ENCODE measurements at regions not wholly inside any gene's neighbourhood (a gene's known extent, or its start where the extent isn't known, plus 50 kb on each side); places are given as distances from the start of the nearest gene placed in this dataset.

GRCh38 chr18:68533641-68534040 lies 181.3 kb downstream of the TMX3 start:
- no peak for TF ChIP-seq POLR2AphosphoS5 (IDR thresholded peaks at IDR 0.05; ENCODE audit: low read depth, low read length)
- TF ChIP-seq TAF1 (IDR thresholded peaks at IDR 0.05; ENCODE audit: low read depth, low read length): no peak

Measured in GM12891 (cell line).